PC-9 (cell line): ENCODE measurements at regions not wholly inside any gene's neighbourhood (a gene's known extent, or its start where the extent isn't known, plus 50 kb on each side); places are given as distances from the start of the nearest gene placed in this dataset.

Experiments used
- EZH2 ChIP-seq: fragments of 200-600 bp; sonication (generic); IDR thresholded peaks from 2 replicates; pipeline ENCODE4 v1.8.0; 2017; ENCODE audit warnings: antibody characterized with exemption, low read depth
- TF ChIP-seq, protein P1 (sequence below): fragments of 200-600 bp; sonication (generic); conservative IDR thresholded peaks from 2 replicates; pipeline ENCODE4 v1.6.1; 2017; ENCODE audit warnings: mixed run types, antibody characterized with exemption, mild to moderate bottlenecking, moderate library complexity

DNA sequence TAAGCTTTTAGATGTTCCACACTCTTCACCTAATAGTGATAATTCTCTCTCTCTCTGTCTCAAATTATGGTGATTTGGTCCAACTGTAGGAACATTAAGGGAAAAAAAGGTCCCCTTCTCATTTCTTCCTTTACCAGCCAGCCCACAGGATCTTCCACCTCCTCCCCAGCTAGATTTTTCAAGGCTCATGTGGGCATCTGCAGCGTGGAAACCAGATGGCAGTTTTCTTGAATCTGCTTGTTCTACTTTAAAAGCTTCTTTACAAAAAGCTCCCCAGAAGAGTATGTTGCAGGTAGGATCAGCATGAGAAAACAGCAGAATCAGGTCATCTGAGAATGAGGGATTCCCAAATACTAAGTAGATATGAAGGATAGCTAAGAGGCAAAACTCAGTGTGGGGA is 208.6 kb upstream of the PFN2 start:
- TF ChIP-seq, protein P1, sequence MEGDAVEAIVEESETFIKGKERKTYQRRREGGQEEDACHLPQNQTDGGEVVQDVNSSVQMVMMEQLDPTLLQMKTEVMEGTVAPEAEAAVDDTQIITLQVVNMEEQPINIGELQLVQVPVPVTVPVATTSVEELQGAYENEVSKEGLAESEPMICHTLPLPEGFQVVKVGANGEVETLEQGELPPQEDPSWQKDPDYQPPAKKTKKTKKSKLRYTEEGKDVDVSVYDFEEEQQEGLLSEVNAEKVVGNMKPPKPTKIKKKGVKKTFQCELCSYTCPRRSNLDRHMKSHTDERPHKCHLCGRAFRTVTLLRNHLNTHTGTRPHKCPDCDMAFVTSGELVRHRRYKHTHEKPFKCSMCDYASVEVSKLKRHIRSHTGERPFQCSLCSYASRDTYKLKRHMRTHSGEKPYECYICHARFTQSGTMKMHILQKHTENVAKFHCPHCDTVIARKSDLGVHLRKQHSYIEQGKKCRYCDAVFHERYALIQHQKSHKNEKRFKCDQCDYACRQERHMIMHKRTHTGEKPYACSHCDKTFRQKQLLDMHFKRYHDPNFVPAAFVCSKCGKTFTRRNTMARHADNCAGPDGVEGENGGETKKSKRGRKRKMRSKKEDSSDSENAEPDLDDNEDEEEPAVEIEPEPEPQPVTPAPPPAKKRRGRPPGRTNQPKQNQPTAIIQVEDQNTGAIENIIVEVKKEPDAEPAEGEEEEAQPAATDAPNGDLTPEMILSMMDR, result no peak
- no peak for TF ChIP-seq EZH2
